Gastroesophageal sphincter (tissue), 3 donors: ENCODE measurements at regions not wholly inside any gene's neighbourhood (a gene's known extent, or its start where the extent isn't known, plus 50 kb on each side); places are given as distances from the start of the nearest gene placed in this dataset.

Experiments
- EP300 ChIP-seq: sonication (generic); formaldehyde crosslinking; IDR thresholded peaks from one replicate; pipeline ENCODE4 v1.6.1; 2017; ENCODE audit warnings: antibody characterized with exemption, mild to moderate bottlenecking
- POLR2A ChIP-seq, 2 donors: fragments of 450-650 bp; IDR thresholded peaks; one replicate each; pipeline ENCODE4 v1.6.1; 2017; ENCODE audit warnings: antibody characterized with exemption in 2 of 2, mild to moderate bottlenecking in 2 of 2, moderate library complexity in 1 of 2
- POLR2AphosphoS5 ChIP-seq: sonication (generic); formaldehyde crosslinking; IDR thresholded peaks from one replicate; pipeline ENCODE4 v1.6.1; 2017; ENCODE audit warnings: antibody characterized with exemption
- TF ChIP-seq, protein P1 (sequence below), 4 experiments: fragments of 200-600 bp in 2 of 4; fragments of 450-650 bp in 2 of 4; sonication (generic) in 1 of 4; IDR thresholded peaks; one replicate each; pipeline ENCODE4 v1.5.1; 2017 to 2019; ENCODE audit warnings: antibody characterized with exemption in 4 of 4, mild to moderate bottlenecking in 2 of 4, moderate library complexity in 2 of 4

GRCh38 chr2:58334414-58334813 lies 93.3 kb upstream of the FANCL start:
- TF ChIP-seq, protein P1, sequence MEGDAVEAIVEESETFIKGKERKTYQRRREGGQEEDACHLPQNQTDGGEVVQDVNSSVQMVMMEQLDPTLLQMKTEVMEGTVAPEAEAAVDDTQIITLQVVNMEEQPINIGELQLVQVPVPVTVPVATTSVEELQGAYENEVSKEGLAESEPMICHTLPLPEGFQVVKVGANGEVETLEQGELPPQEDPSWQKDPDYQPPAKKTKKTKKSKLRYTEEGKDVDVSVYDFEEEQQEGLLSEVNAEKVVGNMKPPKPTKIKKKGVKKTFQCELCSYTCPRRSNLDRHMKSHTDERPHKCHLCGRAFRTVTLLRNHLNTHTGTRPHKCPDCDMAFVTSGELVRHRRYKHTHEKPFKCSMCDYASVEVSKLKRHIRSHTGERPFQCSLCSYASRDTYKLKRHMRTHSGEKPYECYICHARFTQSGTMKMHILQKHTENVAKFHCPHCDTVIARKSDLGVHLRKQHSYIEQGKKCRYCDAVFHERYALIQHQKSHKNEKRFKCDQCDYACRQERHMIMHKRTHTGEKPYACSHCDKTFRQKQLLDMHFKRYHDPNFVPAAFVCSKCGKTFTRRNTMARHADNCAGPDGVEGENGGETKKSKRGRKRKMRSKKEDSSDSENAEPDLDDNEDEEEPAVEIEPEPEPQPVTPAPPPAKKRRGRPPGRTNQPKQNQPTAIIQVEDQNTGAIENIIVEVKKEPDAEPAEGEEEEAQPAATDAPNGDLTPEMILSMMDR (IDR thresholded peaks at IDR 0.05) = no peak
- TF ChIP-seq POLR2A (IDR thresholded peaks at IDR 0.05) = no peak
- no peak for TF ChIP-seq POLR2AphosphoS5
- TF ChIP-seq EP300 = no peak
